ENCODE measurements at regions not wholly inside any gene's neighbourhood (a gene's known extent, or its start where the extent isn't known, plus 50 kb on each side); places are given as distances from the start of the nearest gene placed in this dataset.
"Not testable (repeated sequence)": the region's sequence is repeated elsewhere in the genome, so short reads cannot be mapped to it uniquely, and the experiment has no call there.

GRCh38 chr4:161329852-161330251 is 833.9 kb downstream of the FSTL5 start:
- Mint-ChIP-seq H3K27me3 (ENCODE audit: low read depth) (no peaks in the 10 kb centered on the region), H3K4me3 (ENCODE audit: low read depth) (no peak overlapping the region), H3K4me1 (ENCODE audit: low read depth) (no peaks in the 10 kb centered on the region), H3K9me3 (peaks cover 4% of the 10 kb centered on the region), H3K36me3 (ENCODE audit: low read depth) (no peaks in the 10 kb centered on the region), H3K27ac (no peak overlapping the region)
- intact Hi-C loops (cut with micrococcal nuclease) = no loop called here
- DNase-seq (ENCODE audit: low spot score) = no peak

GRCh38 chr4:161321706-161322105 is 842.1 kb downstream of the FSTL5 start:
- Mint-ChIP-seq H3K36me3 (ENCODE audit: low read depth) (no peaks in the 10 kb centered on the region), H3K27ac (no peak overlapping the region), H3K4me3 (ENCODE audit: low read depth) (no peak overlapping the region), H3K9me3 (no peaks in the 10 kb centered on the region), H3K27me3 (ENCODE audit: low read depth) (no peaks in the 10 kb centered on the region), H3K4me1 (ENCODE audit: low read depth) (no peaks in the 10 kb centered on the region)
- no peak for DNase-seq (ENCODE audit: low spot score)
- intact Hi-C loops (cut with micrococcal nuclease) = no loop called here

- no peaks in the 10 kb centered on the region for H3K36me3 Mint-ChIP-seq (ENCODE audit: low read depth)
- H3K27ac Mint-ChIP-seq = no peak overlapping the region
- intact Hi-C loops (cut with micrococcal nuclease) = no loop called here
- no peaks in the 10 kb centered on the region for H3K4me1 Mint-ChIP-seq (ENCODE audit: low read depth)
- H3K4me3 Mint-ChIP-seq (ENCODE audit: low read depth) = no peak overlapping the region
- no peaks in the 10 kb centered on the region for H3K9me3 Mint-ChIP-seq
- DNase-seq (ENCODE audit: low spot score) = no peak
- H3K27me3 Mint-ChIP-seq (ENCODE audit: low read depth) = no peaks in the 10 kb centered on the region
These were observed 843.4 kb downstream of the FSTL5 start for GRCh38 chr4:161320377-161320776.

- DNase-seq (ENCODE audit: low spot score) = no peak
- Mint-ChIP-seq H3K4me3 (ENCODE audit: low read depth) (no peak overlapping the region), H3K27me3 (ENCODE audit: low read depth) (no peaks in the 10 kb centered on the region), H3K27ac (no peak overlapping the region), H3K36me3 (ENCODE audit: low read depth) (no peaks in the 10 kb centered on the region), H3K4me1 (ENCODE audit: low read depth) (no peaks in the 10 kb centered on the region), H3K9me3 (no peaks in the 10 kb centered on the region)
- intact Hi-C loops (cut with micrococcal nuclease) = no loop called here
These were observed 846.8 kb downstream of the FSTL5 start for GRCh38 chr4:161317000-161317399.

GRCh38 chr4:161314371-161314770 is 849.4 kb downstream of the FSTL5 start:
- no peaks in the 10 kb centered on the region for H3K4me1 Mint-ChIP-seq (ENCODE audit: low read depth)
- H3K27me3 Mint-ChIP-seq (ENCODE audit: low read depth) = no peaks in the 10 kb centered on the region
- no peaks in the 10 kb centered on the region for H3K36me3 Mint-ChIP-seq (ENCODE audit: low read depth)
- H3K4me3 Mint-ChIP-seq (ENCODE audit: low read depth) = no peak overlapping the region
- no peak overlapping the region for H3K27ac Mint-ChIP-seq
- intact Hi-C loops (cut with micrococcal nuclease) = no loop called here
- no peaks in the 10 kb centered on the region for H3K9me3 Mint-ChIP-seq
- DNase-seq (ENCODE audit: low spot score) = no peak

GRCh38 chr4:161303551-161303950 is 860.2 kb downstream of the FSTL5 start:
- intact Hi-C loops (cut with micrococcal nuclease) = no loop called here
- Mint-ChIP-seq H3K27me3 (ENCODE audit: low read depth) (no peaks in the 10 kb centered on the region), H3K36me3 (ENCODE audit: low read depth) (no peaks in the 10 kb centered on the region), H3K27ac (no peak overlapping the region), H3K4me1 (ENCODE audit: low read depth) (no peaks in the 10 kb centered on the region), H3K4me3 (ENCODE audit: low read depth) (no peak overlapping the region), H3K9me3 (peaks cover 26% of the 10 kb centered on the region)
- no peak for DNase-seq (ENCODE audit: low spot score)

GRCh38 chr4:161291222-161291621 is 872.6 kb downstream of the FSTL5 start:
- Mint-ChIP-seq H3K36me3 (ENCODE audit: low read depth) (no peaks in the 10 kb centered on the region), H3K9me3 (peaks cover 52% of the 10 kb centered on the region), H3K27ac (no peak overlapping the region), H3K27me3 (ENCODE audit: low read depth) (no peaks in the 10 kb centered on the region), H3K4me3 (ENCODE audit: low read depth) (no peak overlapping the region), H3K4me1 (ENCODE audit: low read depth) (no peaks in the 10 kb centered on the region)
- intact Hi-C loops (cut with micrococcal nuclease) = no loop called here
- no peak for DNase-seq (ENCODE audit: low spot score)

GRCh38 chr4:161287678-161288352 is 876.0 kb downstream of the FSTL5 start:
- DNase-seq (ENCODE audit: low spot score) = no peak
- peaks cover 43% of the 10 kb centered on the region for H3K9me3 Mint-ChIP-seq
- no peaks in the 10 kb centered on the region for H3K36me3 Mint-ChIP-seq (ENCODE audit: low read depth)
- H3K27me3 Mint-ChIP-seq (ENCODE audit: low read depth) = no peaks in the 10 kb centered on the region
- no peak overlapping the region for H3K27ac Mint-ChIP-seq
- intact Hi-C loops (cut with micrococcal nuclease) = no loop called here
- no peak overlapping the region for H3K4me3 Mint-ChIP-seq (ENCODE audit: low read depth)
- H3K4me1 Mint-ChIP-seq (ENCODE audit: low read depth) = no peaks in the 10 kb centered on the region

- Mint-ChIP-seq H3K36me3 (ENCODE audit: low read depth) (no peaks in the 10 kb centered on the region), H3K27ac (no peak overlapping the region), H3K4me3 (ENCODE audit: low read depth) (no peak overlapping the region), H3K4me1 (ENCODE audit: low read depth) (no peaks in the 10 kb centered on the region), H3K27me3 (ENCODE audit: low read depth) (no peaks in the 10 kb centered on the region), H3K9me3 (peaks cover 30% of the 10 kb centered on the region)
- DNase-seq (ENCODE audit: low spot score) = no peak
- intact Hi-C loops (cut with micrococcal nuclease) = no loop called here
These were observed 878.3 kb downstream of the FSTL5 start for GRCh38 chr4:161285461-161285860.

GRCh38 chr4:161280929-161281328 is 882.9 kb downstream of the FSTL5 start:
- intact Hi-C loops (cut with micrococcal nuclease) = no loop called here
- no peak overlapping the region for H3K27ac Mint-ChIP-seq
- H3K9me3 Mint-ChIP-seq = peaks cover 17% of the 10 kb centered on the region
- H3K27me3 Mint-ChIP-seq (ENCODE audit: low read depth) = no peaks in the 10 kb centered on the region
- DNase-seq (ENCODE audit: low spot score) = no peak
- H3K4me3 Mint-ChIP-seq (ENCODE audit: low read depth) = no peak overlapping the region
- H3K36me3 Mint-ChIP-seq (ENCODE audit: low read depth) = no peaks in the 10 kb centered on the region
- H3K4me1 Mint-ChIP-seq (ENCODE audit: low read depth) = no peaks in the 10 kb centered on the region

GRCh38 chr4:161279095-161279494 is 884.7 kb downstream of the FSTL5 start:
- no peak for DNase-seq (ENCODE audit: low spot score)

GRCh38 chr4:161277150-161277787 is 886.5 kb downstream of the FSTL5 start:
- H3K4me1 Mint-ChIP-seq (ENCODE audit: low read depth); H3K27me3 Mint-ChIP-seq (ENCODE audit: low read depth); intact Hi-C loops (cut with micrococcal nuclease); H3K36me3 Mint-ChIP-seq (ENCODE audit: low read depth); H3K4me3 Mint-ChIP-seq (ENCODE audit: low read depth); DNase-seq (ENCODE audit: low spot score); H3K27ac Mint-ChIP-seq: not testable (repeated sequence)
- H3K9me3 Mint-ChIP-seq = peaks cover 30% of the 10 kb centered on the region

More at GRCh38 chr4:161279095-161279494, 884.7 kb downstream of the FSTL5 start:
- Mint-ChIP-seq H3K27ac (no peak overlapping the region), H3K36me3 (ENCODE audit: low read depth) (no peaks in the 10 kb centered on the region), H3K4me3 (ENCODE audit: low read depth) (no peak overlapping the region), H3K27me3 (ENCODE audit: low read depth) (no peaks in the 10 kb centered on the region), H3K9me3 (peaks cover 15% of the 10 kb centered on the region), H3K4me1 (ENCODE audit: low read depth) (no peaks in the 10 kb centered on the region)
- intact Hi-C loops (cut with micrococcal nuclease) = no loop called here

- intact Hi-C loops (cut with micrococcal nuclease) = no loop called here
- DNase-seq (ENCODE audit: low spot score) = no peak
- no peaks in the 10 kb centered on the region for H3K36me3 Mint-ChIP-seq (ENCODE audit: low read depth)
- H3K4me3 Mint-ChIP-seq (ENCODE audit: low read depth) = no peak overlapping the region
- H3K27ac Mint-ChIP-seq = no peak overlapping the region
- no peaks in the 10 kb centered on the region for H3K27me3 Mint-ChIP-seq (ENCODE audit: low read depth)
- no peaks in the 10 kb centered on the region for H3K4me1 Mint-ChIP-seq (ENCODE audit: low read depth)
- H3K9me3 Mint-ChIP-seq = peaks cover 29% of the 10 kb centered on the region
These were observed 890.2 kb downstream of the FSTL5 start for GRCh38 chr4:161273607-161274006.

All from activated T-helper 2 cell treated with anti-CD3 and anti-CD28 coated beads, Interferon-gamma antibody, Interleukin-2, Interleukin-4, amounts not matched to agents 10 μg/mL and 5 μg/mL and 100 μg/mL, durations not matched to agents 14 hours and 24 hours and 36 hours (primary cell).